ENCODE measurements at regions not wholly inside any gene's neighbourhood (a gene's known extent, or its start where the extent isn't known, plus 50 kb on each side); places are given as distances from the start of the nearest gene placed in this dataset.

DNA sequence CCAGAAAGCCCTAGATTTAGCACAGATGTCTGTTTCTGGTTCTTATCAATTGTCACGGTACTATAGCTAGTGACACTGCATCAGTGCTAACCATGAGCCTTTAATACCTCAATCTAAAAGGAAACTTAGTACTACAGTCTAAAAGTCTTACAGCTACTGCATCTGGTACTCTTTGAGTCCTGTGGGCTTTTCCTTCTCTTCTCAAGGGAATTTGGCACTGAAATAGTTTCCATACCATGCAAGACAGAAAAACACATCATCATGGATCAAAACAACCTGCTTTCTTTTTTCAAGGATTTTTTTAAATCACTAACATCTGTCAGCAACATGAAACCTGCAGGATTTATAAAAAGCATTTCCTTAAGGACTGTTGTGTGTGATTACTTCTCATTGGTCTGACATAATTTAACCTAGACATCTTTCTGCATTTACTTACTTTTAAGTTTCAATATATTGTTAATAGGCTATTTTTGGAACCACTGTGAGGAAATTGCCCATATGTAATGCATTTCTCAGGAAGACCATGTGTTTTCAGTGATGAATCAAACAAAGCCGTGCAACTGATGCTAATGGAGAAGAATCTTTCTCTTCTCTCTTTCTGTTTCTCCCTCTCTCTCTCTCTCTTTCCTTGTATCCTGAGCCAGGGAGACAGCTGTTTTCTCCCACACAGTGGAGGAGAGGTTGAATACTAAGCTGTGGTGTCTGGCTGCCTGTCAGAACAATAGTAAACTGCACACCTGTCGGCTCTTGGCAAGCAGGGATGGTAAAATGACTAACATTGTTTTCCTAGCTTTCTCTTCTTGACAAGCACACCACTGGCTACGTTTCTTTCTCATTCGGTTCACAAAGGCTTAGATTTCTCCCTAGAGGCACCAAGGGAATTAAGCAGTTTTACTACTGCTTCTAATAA is 273.4 kb downstream of the CSNK1G3 start:
- Histone ChIP-seq H3K4me3 (ENCODE audit: low read length) (no peak overlapping the region), H3K27ac (ENCODE audit: low read depth, low read length) (no peak overlapping the region), H2BK120ac (ENCODE audit: low read depth, low read length) (no peak overlapping the region), H4K8ac (ENCODE audit: low read depth, low read length) (peak overlapping the region; percentile 76), H2BK5ac (ENCODE audit: low read length) (no peak overlapping the region), H4K5ac (ENCODE audit: low read length) (no peak overlapping the region), H3K4me2 (ENCODE audit: low read length) (no peak overlapping the region), H2BK15ac (replicated peaks; ENCODE audit: low read depth) (no peak overlapping the region), H3K9ac (ENCODE audit: low read length) (no peak overlapping the region), H3K4me1 (ENCODE audit: control insufficient read depth, low read depth, low read length) (no peaks in the 10 kb centered on the region), H3K23ac (ENCODE audit: low read length) (no peak overlapping the region), H3K27me3 (ENCODE audit: insufficient read depth, low read length, poor library complexity) (no peaks in the 10 kb centered on the region), H3K36me3 (ENCODE audit: control insufficient read depth, insufficient read depth, low read length) (no peaks in the 10 kb centered on the region), H3K18ac (ENCODE audit: low read length) (no peak overlapping the region), H3K79me2 (ENCODE audit: control insufficient read depth, insufficient read depth, low read length) (no peaks in the 10 kb centered on the region), H3K56ac (ENCODE audit: low read length) (no peak overlapping the region), H2AK5ac (ENCODE audit: low read length) (no peak overlapping the region), H3K4ac (ENCODE audit: low read depth, low read length) (no peak overlapping the region), H3K79me1 (ENCODE audit: low read length) (no peaks in the 10 kb centered on the region)
- DNase-seq, result no peak
- no CpG with 5 or more reads among the region's 5 CpGs for WGBS (ENCODE audit: extremely low coverage, insufficient coverage, low lambda C conversion rate)

- Histone ChIP-seq H3K56ac (ENCODE audit: low read length) (no peak overlapping the region), H3K23ac (ENCODE audit: low read length) (no peak overlapping the region), H2BK15ac (replicated peaks; ENCODE audit: low read depth) (no peak overlapping the region), H3K27me3 (ENCODE audit: insufficient read depth, low read length, poor library complexity) (no peaks in the 10 kb centered on the region), H3K27ac (ENCODE audit: low read depth, low read length) (no peak overlapping the region), H3K4me2 (ENCODE audit: low read length) (no peak overlapping the region), H3K9ac (ENCODE audit: low read length) (no peak overlapping the region), H2BK120ac (ENCODE audit: low read depth, low read length) (no peak overlapping the region), H3K36me3 (ENCODE audit: control insufficient read depth, insufficient read depth, low read length) (no peaks in the 10 kb centered on the region), H2AK5ac (ENCODE audit: low read length) (no peak overlapping the region), H4K8ac (ENCODE audit: low read depth, low read length) (no peak overlapping the region), H3K4me3 (ENCODE audit: low read length) (no peak overlapping the region), H2BK5ac (ENCODE audit: low read length) (no peak overlapping the region), H3K79me1 (ENCODE audit: low read length) (no peaks in the 10 kb centered on the region), H4K5ac (ENCODE audit: low read length) (no peak overlapping the region), H3K18ac (ENCODE audit: low read length) (no peak overlapping the region), H3K4me1 (ENCODE audit: control insufficient read depth, low read depth, low read length) (no peaks in the 10 kb centered on the region), H3K79me2 (ENCODE audit: control insufficient read depth, insufficient read depth, low read length) (no peaks in the 10 kb centered on the region), H3K4ac (ENCODE audit: low read depth, low read length) (no peak overlapping the region)
- no CpG with 5 or more reads among the region's 1 CpG for WGBS (ENCODE audit: extremely low coverage, insufficient coverage, low lambda C conversion rate)
- no peak for DNase-seq
Observed at GRCh38 chr5:123783421-123783820, 271.4 kb downstream of the CSNK1G3 start.

GRCh38 chr5:123778641-123779040 is 266.7 kb downstream of the CSNK1G3 start:
- Histone ChIP-seq H3K18ac (ENCODE audit: low read length) (no peak overlapping the region), H3K9ac (ENCODE audit: low read length) (no peak overlapping the region), H2AK5ac (ENCODE audit: low read length) (no peak overlapping the region), H2BK120ac (ENCODE audit: low read depth, low read length) (no peak overlapping the region), H3K27me3 (ENCODE audit: insufficient read depth, low read length, poor library complexity) (no peaks in the 10 kb centered on the region), H4K8ac (ENCODE audit: low read depth, low read length) (no peak overlapping the region), H3K4ac (ENCODE audit: low read depth, low read length) (no peak overlapping the region), H3K79me2 (ENCODE audit: control insufficient read depth, insufficient read depth, low read length) (no peaks in the 10 kb centered on the region), H3K4me1 (ENCODE audit: control insufficient read depth, low read depth, low read length) (no peaks in the 10 kb centered on the region), H2BK5ac (ENCODE audit: low read length) (no peak overlapping the region), H3K79me1 (ENCODE audit: low read length) (no peaks in the 10 kb centered on the region), H3K4me2 (ENCODE audit: low read length) (no peak overlapping the region), H3K27ac (ENCODE audit: low read depth, low read length) (no peak overlapping the region), H3K36me3 (ENCODE audit: control insufficient read depth, insufficient read depth, low read length) (no peaks in the 10 kb centered on the region), H3K23ac (ENCODE audit: low read length) (no peak overlapping the region), H3K56ac (ENCODE audit: low read length) (no peak overlapping the region), H4K5ac (ENCODE audit: low read length) (no peak overlapping the region), H3K4me3 (ENCODE audit: low read length) (no peak overlapping the region), H2BK15ac (replicated peaks; ENCODE audit: low read depth) (no peak overlapping the region)
- no peak for DNase-seq
- WGBS (ENCODE audit: extremely low coverage, insufficient coverage, low lambda C conversion rate), result no CpG with 5 or more reads among the region's 7 CpGs

GRCh38 chr5:123776761-123777160 is 264.8 kb downstream of the CSNK1G3 start:
- Histone ChIP-seq H3K79me2 (ENCODE audit: control insufficient read depth, insufficient read depth, low read length) (no peaks in the 10 kb centered on the region), H3K9ac (ENCODE audit: low read length) (no peak overlapping the region), H3K27me3 (ENCODE audit: insufficient read depth, low read length, poor library complexity) (no peaks in the 10 kb centered on the region), H4K8ac (ENCODE audit: low read depth, low read length) (no peak overlapping the region), H2BK120ac (ENCODE audit: low read depth, low read length) (no peak overlapping the region), H4K5ac (ENCODE audit: low read length) (no peak overlapping the region), H3K36me3 (ENCODE audit: control insufficient read depth, insufficient read depth, low read length) (no peaks in the 10 kb centered on the region), H3K27ac (ENCODE audit: low read depth, low read length) (no peak overlapping the region), H3K18ac (ENCODE audit: low read length) (no peak overlapping the region), H3K4me2 (ENCODE audit: low read length) (no peak overlapping the region), H2AK5ac (ENCODE audit: low read length) (no peak overlapping the region), H3K4me3 (ENCODE audit: low read length) (no peak overlapping the region), H3K4me1 (ENCODE audit: control insufficient read depth, low read depth, low read length) (no peaks in the 10 kb centered on the region), H3K4ac (ENCODE audit: low read depth, low read length) (no peak overlapping the region), H2BK5ac (ENCODE audit: low read length) (no peak overlapping the region), H2BK15ac (replicated peaks; ENCODE audit: low read depth) (no peak overlapping the region), H3K56ac (ENCODE audit: low read length) (no peak overlapping the region), H3K79me1 (ENCODE audit: low read length) (no peaks in the 10 kb centered on the region), H3K23ac (ENCODE audit: low read length) (no peak overlapping the region)
- peak; percentile 4 for DNase-seq

GRCh38 chr5:123771715-123772114 is 259.7 kb downstream of the CSNK1G3 start:
- H3K4ac ChIP-seq (ENCODE audit: low read depth, low read length), result no peak overlapping the region
- H3K36me3 ChIP-seq (ENCODE audit: control insufficient read depth, insufficient read depth, low read length), result no peaks in the 10 kb centered on the region
- no peak overlapping the region for H2BK5ac ChIP-seq (ENCODE audit: low read length)
- no peak overlapping the region for H3K23ac ChIP-seq (ENCODE audit: low read length)
- H3K4me2 ChIP-seq (ENCODE audit: low read length), result no peak overlapping the region
- H3K27ac ChIP-seq (ENCODE audit: low read depth, low read length), result no peak overlapping the region
- H3K18ac ChIP-seq (ENCODE audit: low read length), result no peak overlapping the region
- no peak overlapping the region for H2AK5ac ChIP-seq (ENCODE audit: low read length)
- H3K79me1 ChIP-seq (ENCODE audit: low read length), result no peaks in the 10 kb centered on the region
- H2BK15ac ChIP-seq (replicated peaks; ENCODE audit: low read depth), result no peak overlapping the region
- no peaks in the 10 kb centered on the region for H3K4me1 ChIP-seq (ENCODE audit: control insufficient read depth, low read depth, low read length)
- no peaks in the 10 kb centered on the region for H3K79me2 ChIP-seq (ENCODE audit: control insufficient read depth, insufficient read depth, low read length)
- no peak overlapping the region for H3K56ac ChIP-seq (ENCODE audit: low read length)
- H4K5ac ChIP-seq (ENCODE audit: low read length), result no peak overlapping the region
- no peaks in the 10 kb centered on the region for H3K27me3 ChIP-seq (ENCODE audit: insufficient read depth, low read length, poor library complexity)
- no peak overlapping the region for H4K8ac ChIP-seq (ENCODE audit: low read depth, low read length)
- peak; percentile 16 for DNase-seq
- no peak overlapping the region for H3K9ac ChIP-seq (ENCODE audit: low read length)
- H2BK120ac ChIP-seq (ENCODE audit: low read depth, low read length), result no peak overlapping the region
- no peak overlapping the region for H3K4me3 ChIP-seq (ENCODE audit: low read length)

DNA sequence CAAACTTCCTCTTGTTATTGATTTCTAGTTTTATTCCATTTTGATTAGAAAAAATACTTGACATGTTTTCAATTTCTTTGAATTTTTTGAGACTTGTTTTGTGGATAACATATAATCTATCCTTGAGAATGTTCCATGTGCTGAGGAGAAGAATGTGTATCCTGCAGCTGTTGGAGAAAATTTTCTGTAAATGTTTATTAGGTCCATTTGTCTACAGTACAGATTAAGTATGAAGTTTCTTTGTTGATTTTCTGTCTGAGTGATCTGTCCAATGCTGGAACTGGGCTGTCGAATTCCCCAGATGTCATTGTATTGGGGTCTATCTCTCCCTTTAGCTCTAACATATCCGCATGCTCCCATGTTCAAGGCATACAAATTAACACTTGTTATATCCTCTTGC is 251.2 kb downstream of the CSNK1G3 start:
- H3K23ac ChIP-seq (ENCODE audit: low read length), result no peak overlapping the region
- no peak overlapping the region for H2BK15ac ChIP-seq (replicated peaks; ENCODE audit: low read depth)
- no peak overlapping the region for H2BK120ac ChIP-seq (ENCODE audit: low read depth, low read length)
- no peak overlapping the region for H3K4me2 ChIP-seq (ENCODE audit: low read length)
- no peak overlapping the region for H2BK5ac ChIP-seq (ENCODE audit: low read length)
- H4K8ac ChIP-seq (ENCODE audit: low read depth, low read length), result no peak overlapping the region
- no peak overlapping the region for H3K27ac ChIP-seq (ENCODE audit: low read depth, low read length)
- no peak overlapping the region for H3K4me3 ChIP-seq (ENCODE audit: low read length)
- H3K27me3 ChIP-seq (ENCODE audit: insufficient read depth, low read length, poor library complexity), result no peaks in the 10 kb centered on the region
- WGBS (ENCODE audit: extremely low coverage, insufficient coverage, low lambda C conversion rate), result no CpG with 5 or more reads among the region's 2 CpGs
- H3K4me1 ChIP-seq (ENCODE audit: control insufficient read depth, low read depth, low read length), result no peaks in the 10 kb centered on the region
- no peak overlapping the region for H2AK5ac ChIP-seq (ENCODE audit: low read length)
- no peaks in the 10 kb centered on the region for H3K36me3 ChIP-seq (ENCODE audit: control insufficient read depth, insufficient read depth, low read length)
- H3K79me1 ChIP-seq (ENCODE audit: low read length), result no peaks in the 10 kb centered on the region
- no peak overlapping the region for H3K9ac ChIP-seq (ENCODE audit: low read length)
- H3K4ac ChIP-seq (ENCODE audit: low read depth, low read length), result no peak overlapping the region
- H3K79me2 ChIP-seq (ENCODE audit: control insufficient read depth, insufficient read depth, low read length), result no peaks in the 10 kb centered on the region
- H4K5ac ChIP-seq (ENCODE audit: low read length), result no peak overlapping the region
- no peak overlapping the region for H3K18ac ChIP-seq (ENCODE audit: low read length)
- H3K56ac ChIP-seq (ENCODE audit: low read length), result no peak overlapping the region
- no peak for DNase-seq

Data from mesendoderm (in vitro differentiated cells).